Thyroid gland (tissue), 4 donors: ENCODE measurements at regions not wholly inside any gene's neighbourhood (a gene's known extent, or its start where the extent isn't known, plus 50 kb on each side); places are given as distances from the start of the nearest gene placed in this dataset.

Experiments used
- DNase-seq, 2 donors: peaks; one replicate each; pipeline ENCODE4 v3.0.0-alpha.2; 2019
- H3K27ac ChIP-seq, 3 donors: fragments of 200-600 bp; sonication (generic); 1 replicate in 2 of 3; 2 replicates in 1 of 3; pipeline ENCODE4 v1.5.1; 2016 to 2019; ENCODE audit warnings: mild to moderate bottlenecking in 1 of 3, moderate library complexity in 1 of 3
- H3K27me3 ChIP-seq: fragments of 200-600 bp; sonication (generic); one replicate; pipeline ENCODE4 v1.5.1; 2019
- H3K36me3 ChIP-seq, 2 donors: fragments of 200-600 bp; sonication (generic); one replicate each; pipeline ENCODE4 v1.5.1; 2016 to 2019
- H3K4me1 ChIP-seq, 2 donors: fragments of 200-600 bp; sonication (generic); one replicate each; pipeline ENCODE4 v1.5.1; 2017 to 2019
- H3K4me3 ChIP-seq, 3 donors: fragments of 200-600 bp; sonication (generic); replicated peaks in 1 of 3; 1 replicate in 2 of 3; 2 replicates in 1 of 3; pipeline ENCODE4 v1.5.1; 2016; ENCODE audit warnings: mild to moderate bottlenecking in 1 of 3
- H3K9me3 ChIP-seq: fragments of 200-600 bp; sonication (generic); one replicate; pipeline ENCODE4 v1.5.1; 2017
- POLR2A ChIP-seq, 2 donors: fragments of 450-650 bp; IDR thresholded peaks; one replicate each; pipeline ENCODE4 v1.6.1; 2017; ENCODE audit warnings: antibody characterized with exemption in 2 of 2, mild to moderate bottlenecking in 2 of 2, moderate library complexity in 1 of 2
- WGBS, 2 donors: methylation state at CpG; one replicate each; pipeline ENCODE4 v1.1.5; 2017; 5-methylcytosine and 5-hydroxymethylcytosine counted together
- intact Hi-C: fragments of 100-400 bp; cut with DNase I; formaldehyde crosslinking; loops from one replicate; pipeline ENCODE4 v1.15.1; 2023
- TF ChIP-seq, protein P1 (sequence below), 6 experiments: fragments of 200-600 bp in 3 of 6; fragments of 450-650 bp in 3 of 6; sonication (generic) in 3 of 6; IDR thresholded peaks; one replicate each; pipeline ENCODE4 v1.5.1; 2016 to 2019; ENCODE audit warnings: antibody characterized with exemption in 6 of 6, mild to moderate bottlenecking in 2 of 6, inconsistent platforms in 1 of 6, moderate library complexity in 1 of 6

DNA sequence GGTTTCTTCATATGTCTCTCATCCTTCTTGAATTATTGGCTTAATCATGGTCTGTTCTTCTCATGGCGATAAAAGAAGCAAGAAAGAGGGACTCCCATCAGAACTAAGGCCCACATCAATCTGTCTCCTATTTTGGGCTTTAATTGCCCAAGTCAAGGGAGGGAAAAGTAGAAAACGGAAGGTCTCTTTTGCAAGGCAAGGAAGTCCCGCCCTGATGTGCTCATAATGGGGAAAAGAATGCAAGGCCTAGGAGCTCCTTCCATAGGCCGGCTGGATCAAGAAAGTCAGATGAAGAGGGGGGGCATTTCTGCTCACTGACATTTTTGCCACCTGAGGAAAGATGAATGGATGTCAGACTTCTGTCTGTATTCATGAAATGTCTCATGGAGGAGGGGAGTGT is 127.7 kb upstream of the RPS6KA3 start:
- 89 to 91% methylated on average over 4 of the region's 4 CpGs for WGBS, 2 donors
- no peak for DNase-seq
- Histone ChIP-seq H3K27me3 (no peaks in the 10 kb centered on the region), H3K36me3 (no peaks in the 10 kb centered on the region), H3K4me1 (no peaks in the 10 kb centered on the region), H3K9me3 (no peaks in the 10 kb centered on the region), H3K27ac (no peak overlapping the region), H3K4me3 (no peak overlapping the region)
- intact Hi-C loops, result no loop called here
- TF ChIP-seq, protein P1, sequence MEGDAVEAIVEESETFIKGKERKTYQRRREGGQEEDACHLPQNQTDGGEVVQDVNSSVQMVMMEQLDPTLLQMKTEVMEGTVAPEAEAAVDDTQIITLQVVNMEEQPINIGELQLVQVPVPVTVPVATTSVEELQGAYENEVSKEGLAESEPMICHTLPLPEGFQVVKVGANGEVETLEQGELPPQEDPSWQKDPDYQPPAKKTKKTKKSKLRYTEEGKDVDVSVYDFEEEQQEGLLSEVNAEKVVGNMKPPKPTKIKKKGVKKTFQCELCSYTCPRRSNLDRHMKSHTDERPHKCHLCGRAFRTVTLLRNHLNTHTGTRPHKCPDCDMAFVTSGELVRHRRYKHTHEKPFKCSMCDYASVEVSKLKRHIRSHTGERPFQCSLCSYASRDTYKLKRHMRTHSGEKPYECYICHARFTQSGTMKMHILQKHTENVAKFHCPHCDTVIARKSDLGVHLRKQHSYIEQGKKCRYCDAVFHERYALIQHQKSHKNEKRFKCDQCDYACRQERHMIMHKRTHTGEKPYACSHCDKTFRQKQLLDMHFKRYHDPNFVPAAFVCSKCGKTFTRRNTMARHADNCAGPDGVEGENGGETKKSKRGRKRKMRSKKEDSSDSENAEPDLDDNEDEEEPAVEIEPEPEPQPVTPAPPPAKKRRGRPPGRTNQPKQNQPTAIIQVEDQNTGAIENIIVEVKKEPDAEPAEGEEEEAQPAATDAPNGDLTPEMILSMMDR (IDR thresholded peaks at IDR 0.05), result no peak
- no peak for TF ChIP-seq POLR2A (IDR thresholded peaks at IDR 0.05)

DNA sequence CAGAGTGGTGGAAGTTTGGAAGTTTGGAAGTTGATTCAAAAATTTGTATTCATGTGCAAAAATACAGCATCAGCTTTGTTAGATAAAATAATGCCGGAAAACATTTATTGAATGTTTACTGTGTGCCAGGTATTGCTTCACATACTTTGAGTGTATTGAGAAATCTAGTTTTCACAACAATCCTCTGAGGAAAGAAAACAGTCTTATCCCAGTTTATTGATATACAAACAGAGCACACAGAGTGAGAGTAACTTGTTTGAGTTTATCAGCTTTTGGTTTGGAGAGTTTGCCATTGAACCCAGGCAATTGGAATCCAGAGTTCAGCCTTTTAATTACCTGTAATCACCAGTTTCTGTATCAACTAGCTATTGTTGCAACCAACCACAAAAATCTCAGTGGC is 127.2 kb upstream of the RPS6KA3 start:
- no peak overlapping the region for H3K27ac ChIP-seq
- 79 to 91% methylated on average over 1 of the region's 1 CpG for WGBS, 2 donors
- no peak overlapping the region for H3K4me3 ChIP-seq
- no peaks in the 10 kb centered on the region for H3K9me3 ChIP-seq
- no peak for DNase-seq
- H3K27me3 ChIP-seq, result no peaks in the 10 kb centered on the region
- intact Hi-C loops, result no loop called here
- no peaks in the 10 kb centered on the region for H3K36me3 ChIP-seq
- no peaks in the 10 kb centered on the region for H3K4me1 ChIP-seq
- TF ChIP-seq, protein P1 (IDR thresholded peaks at IDR 0.05), result no peak
- no peak for TF ChIP-seq POLR2A (IDR thresholded peaks at IDR 0.05)

GRCh38 chrX:20388594-20388993 is 121.9 kb upstream of the RPS6KA3 start:
- TF ChIP-seq, protein P1 (IDR thresholded peaks at IDR 0.05), result no peak
- TF ChIP-seq POLR2A (IDR thresholded peaks at IDR 0.05), result no peak
- Histone ChIP-seq H3K27ac (no peak overlapping the region), H3K36me3 (no peaks in the 10 kb centered on the region), H3K9me3 (no peaks in the 10 kb centered on the region), H3K27me3 (no peaks in the 10 kb centered on the region), H3K4me1 (no peaks in the 10 kb centered on the region), H3K4me3 (no peak overlapping the region)
- 25 to 38% methylated on average over 5 of the region's 5 CpGs for WGBS, 2 donors
- intact Hi-C loops, result no loop called here
- DNase-seq, result no peak

GRCh38 chrX:20383477-20383876 is 116.8 kb upstream of the RPS6KA3 start:
- no peak overlapping the region for H3K4me3 ChIP-seq
- H3K4me1 ChIP-seq, result no peaks in the 10 kb centered on the region
- intact Hi-C loops, result no loop called here
- WGBS, 2 donors, result 91 to 93% methylated on average over 1 of the region's 1 CpG
- TF ChIP-seq, protein P1 (IDR thresholded peaks at IDR 0.05), result no peak
- TF ChIP-seq POLR2A (IDR thresholded peaks at IDR 0.05), result no peak
- no peak overlapping the region for H3K27ac ChIP-seq
- no peak for DNase-seq
- no peaks in the 10 kb centered on the region for H3K27me3 ChIP-seq
- no peaks in the 10 kb centered on the region for H3K9me3 ChIP-seq
- no peaks in the 10 kb centered on the region for H3K36me3 ChIP-seq

DNA sequence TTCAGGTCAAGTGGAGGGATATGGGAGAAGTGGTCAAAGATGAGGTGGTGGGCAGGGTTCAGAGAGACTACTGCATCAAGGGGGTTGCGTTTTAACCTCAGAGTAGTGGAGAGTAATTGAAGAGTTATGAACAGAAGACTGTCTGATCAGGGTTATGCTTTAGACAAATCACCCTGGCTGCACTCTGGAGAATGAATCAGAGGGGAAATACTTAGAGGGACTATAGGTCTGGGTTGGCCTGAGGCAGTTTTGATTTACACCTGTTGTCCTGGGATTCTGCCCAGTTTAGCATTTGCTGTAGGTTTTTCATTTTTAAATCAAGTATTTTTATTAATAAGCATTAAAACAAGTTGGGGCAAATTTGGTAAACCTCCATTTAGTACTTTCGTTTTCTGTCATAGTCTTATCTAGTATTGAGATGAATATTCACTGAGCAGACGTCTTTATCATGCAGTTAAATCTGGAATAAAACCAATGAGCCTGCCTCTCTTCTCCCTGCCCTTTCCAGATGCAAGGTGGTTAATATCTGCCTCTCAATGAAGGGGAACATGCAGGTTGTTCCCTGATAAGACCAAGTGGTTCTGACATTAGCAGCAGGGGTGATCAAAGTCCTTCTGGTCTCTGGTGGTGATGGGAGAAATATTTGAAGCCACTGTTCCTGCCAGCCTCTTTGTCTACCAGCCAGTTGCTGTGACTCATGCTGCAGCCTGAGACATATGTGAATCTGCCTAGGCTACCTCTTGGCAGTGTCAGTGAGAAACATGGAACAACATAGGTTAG is 116.0 kb upstream of the RPS6KA3 start:
- H3K27me3 ChIP-seq, result no peaks in the 10 kb centered on the region
- no peak for DNase-seq
- H3K4me3 ChIP-seq, result no peak overlapping the region
- H3K4me1 ChIP-seq, result no peaks in the 10 kb centered on the region
- 78 to 90% methylated on average over 3 of the region's 3 CpGs for WGBS, 2 donors
- no peaks in the 10 kb centered on the region for H3K36me3 ChIP-seq
- H3K27ac ChIP-seq, result no peak overlapping the region
- no peaks in the 10 kb centered on the region for H3K9me3 ChIP-seq
- intact Hi-C loops, result no loop called here
- no peak for TF ChIP-seq POLR2A (IDR thresholded peaks at IDR 0.05)
- TF ChIP-seq, protein P1 (IDR thresholded peaks at IDR 0.05), result no peak
